Ascending aorta (tissue), 2 donors: ENCODE measurements at regions not wholly inside any gene's neighbourhood (a gene's known extent, or its start where the extent isn't known, plus 50 kb on each side); places are given as distances from the start of the nearest gene placed in this dataset.

Source experiments
- DNase-seq, 2 donors: peaks; one replicate each; pipeline ENCODE4 v3.0.0-alpha.2; 2019; ENCODE audit warnings: low spot score in 2 of 2
- H3K27ac ChIP-seq, 2 donors: fragments of 200-600 bp; sonication (generic); one replicate each; pipeline ENCODE4 v1.5.1; 2016 to 2017; ENCODE audit warnings: mild to moderate bottlenecking in 1 of 2
- H3K27me3 ChIP-seq: fragments of 200-600 bp; sonication (generic); one replicate; pipeline ENCODE4 v1.5.1; 2017
- H3K36me3 ChIP-seq, 2 donors: fragments of 200-600 bp; sonication (generic); one replicate each; pipeline ENCODE4 v1.5.1; 2016
- H3K4me1 ChIP-seq, 2 donors: fragments of 200-600 bp; sonication (generic); one replicate each; pipeline ENCODE4 v1.5.1; 2016 to 2017; ENCODE audit warnings: mild to moderate bottlenecking in 1 of 2
- H3K4me3 ChIP-seq, 2 donors: fragments of 200-600 bp; sonication (generic); one replicate each; pipeline ENCODE4 v1.5.1; 2016 to 2017; ENCODE audit warnings: mild to moderate bottlenecking in 1 of 2
- H3K9me3 ChIP-seq, 2 donors: fragments of 200-600 bp; sonication (generic); one replicate each; pipeline ENCODE4 v1.5.1; 2016
- intact Hi-C: fragments of 100-400 bp; cut with DNase I; formaldehyde crosslinking; loops from one replicate; pipeline ENCODE4 v1.15.1; 2023
- TF ChIP-seq, protein P1 (sequence below), 3 experiments: fragments of 200-600 bp in 2 of 3; fragments of 450-650 bp in 1 of 3; sonication (generic) in 2 of 3; IDR thresholded peaks; one replicate each; pipeline ENCODE4 v1.5.1; 2016 to 2019; ENCODE audit warnings: antibody characterized with exemption in 3 of 3, mild to moderate bottlenecking in 1 of 3, moderate library complexity in 1 of 3

DNA sequence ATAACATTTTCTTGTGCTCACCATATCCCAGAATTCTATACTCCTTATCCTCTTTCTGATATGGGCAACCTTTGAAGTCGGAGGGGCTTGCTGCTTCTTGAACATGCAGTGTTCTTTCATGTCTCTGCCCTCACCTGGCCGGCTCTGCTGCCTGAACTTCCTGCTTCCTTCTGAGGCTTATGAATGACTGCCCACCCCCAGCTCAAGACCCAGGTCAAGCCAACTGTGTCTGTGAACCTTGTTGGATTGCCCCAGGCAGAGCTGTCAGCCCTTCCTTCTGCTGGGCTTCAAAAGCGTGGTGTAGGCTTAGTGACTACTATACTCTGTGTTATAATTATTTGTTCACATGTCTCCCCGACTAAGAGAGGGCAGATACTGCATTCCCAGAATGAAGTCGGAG lies 506.5 kb downstream of the HS3ST4 start:
- intact Hi-C loops, result no loop called here
- H3K27ac ChIP-seq, result no peak overlapping the region
- DNase-seq, result no peak
- H3K9me3 ChIP-seq, result no peaks in the 10 kb centered on the region
- no peaks in the 10 kb centered on the region for H3K4me1 ChIP-seq
- no peaks in the 10 kb centered on the region for H3K27me3 ChIP-seq
- TF ChIP-seq, protein P1, sequence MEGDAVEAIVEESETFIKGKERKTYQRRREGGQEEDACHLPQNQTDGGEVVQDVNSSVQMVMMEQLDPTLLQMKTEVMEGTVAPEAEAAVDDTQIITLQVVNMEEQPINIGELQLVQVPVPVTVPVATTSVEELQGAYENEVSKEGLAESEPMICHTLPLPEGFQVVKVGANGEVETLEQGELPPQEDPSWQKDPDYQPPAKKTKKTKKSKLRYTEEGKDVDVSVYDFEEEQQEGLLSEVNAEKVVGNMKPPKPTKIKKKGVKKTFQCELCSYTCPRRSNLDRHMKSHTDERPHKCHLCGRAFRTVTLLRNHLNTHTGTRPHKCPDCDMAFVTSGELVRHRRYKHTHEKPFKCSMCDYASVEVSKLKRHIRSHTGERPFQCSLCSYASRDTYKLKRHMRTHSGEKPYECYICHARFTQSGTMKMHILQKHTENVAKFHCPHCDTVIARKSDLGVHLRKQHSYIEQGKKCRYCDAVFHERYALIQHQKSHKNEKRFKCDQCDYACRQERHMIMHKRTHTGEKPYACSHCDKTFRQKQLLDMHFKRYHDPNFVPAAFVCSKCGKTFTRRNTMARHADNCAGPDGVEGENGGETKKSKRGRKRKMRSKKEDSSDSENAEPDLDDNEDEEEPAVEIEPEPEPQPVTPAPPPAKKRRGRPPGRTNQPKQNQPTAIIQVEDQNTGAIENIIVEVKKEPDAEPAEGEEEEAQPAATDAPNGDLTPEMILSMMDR (IDR thresholded peaks at IDR 0.05), result no peak
- H3K4me3 ChIP-seq, result no peak overlapping the region
- H3K36me3 ChIP-seq, result no peaks in the 10 kb centered on the region

DNA sequence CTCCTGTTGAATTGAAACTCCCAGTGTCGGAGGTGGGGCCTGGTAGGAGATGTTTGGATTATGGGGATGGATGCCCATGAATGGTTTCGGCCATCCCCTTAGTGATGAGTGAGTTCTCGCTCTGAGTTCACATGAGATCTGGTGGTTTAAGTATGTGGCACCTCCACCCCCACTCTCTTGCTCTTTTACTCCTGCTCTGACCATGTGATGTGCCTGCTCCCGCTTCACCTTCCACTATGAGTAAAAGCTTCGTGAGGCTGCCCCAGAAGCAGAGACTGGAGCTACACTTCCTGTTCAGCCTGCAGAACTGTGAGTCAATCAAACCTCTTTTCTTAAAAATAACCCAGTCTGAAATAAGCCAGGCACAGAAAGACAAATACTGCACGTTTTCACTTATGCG lies 512.4 kb downstream of the HS3ST4 start:
- TF ChIP-seq, protein P1 (IDR thresholded peaks at IDR 0.05), result no peak
- H3K36me3 ChIP-seq, result no peaks in the 10 kb centered on the region
- intact Hi-C loops, result no loop called here
- H3K4me3 ChIP-seq, result no peak overlapping the region
- no peak for DNase-seq
- no peaks in the 10 kb centered on the region for H3K27me3 ChIP-seq
- no peaks in the 10 kb centered on the region for H3K4me1 ChIP-seq
- H3K9me3 ChIP-seq, result peaks cover 0 to 7% of the 10 kb centered on the region in 2 donors
- no peak overlapping the region for H3K27ac ChIP-seq

DNA sequence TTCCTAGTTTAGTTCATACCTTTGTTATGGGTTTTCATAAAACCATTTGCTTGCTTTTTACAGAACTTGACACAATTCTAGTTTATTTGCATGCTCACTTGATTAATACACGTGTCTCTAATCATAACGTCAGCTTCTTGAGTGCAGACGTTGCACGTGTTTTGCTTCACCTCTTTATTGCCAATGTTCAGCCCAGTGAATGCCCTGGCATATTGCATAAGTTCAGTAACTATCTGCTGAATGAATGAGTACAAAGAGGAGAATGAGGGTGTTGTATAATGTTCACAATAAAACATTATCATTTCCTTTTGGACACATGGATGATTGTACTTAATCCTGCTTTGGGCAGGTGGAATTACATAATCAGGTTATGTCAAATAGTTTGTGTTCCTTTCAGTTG lies 519.8 kb downstream of the HS3ST4 start:
- no peak for DNase-seq
- intact Hi-C loops, result no loop called here
- TF ChIP-seq, protein P1 (IDR thresholded peaks at IDR 0.05), result no peak

GRCh38 chr16:26212599-26212998 lies 520.8 kb downstream of the HS3ST4 start:
- DNase-seq, result no peak
- Histone ChIP-seq H3K36me3 (no peaks in the 10 kb centered on the region), H3K4me3 (no peak overlapping the region), H3K9me3 (peaks cover 0 to 7% of the 10 kb centered on the region in 2 donors), H3K27ac (no peak overlapping the region), H3K4me1 (no peaks in the 10 kb centered on the region), H3K27me3 (no peaks in the 10 kb centered on the region)
- TF ChIP-seq, protein P1 (IDR thresholded peaks at IDR 0.05), result no peak
- intact Hi-C loops, result no loop called here

More for the DNA sequence above, 519.8 kb downstream of the HS3ST4 start:
- Histone ChIP-seq H3K9me3 (peaks cover 0 to 7% of the 10 kb centered on the region in 2 donors), H3K27ac (no peak overlapping the region), H3K27me3 (no peaks in the 10 kb centered on the region), H3K4me3 (no peak overlapping the region), H3K4me1 (no peaks in the 10 kb centered on the region), H3K36me3 (no peaks in the 10 kb centered on the region)

DNA sequence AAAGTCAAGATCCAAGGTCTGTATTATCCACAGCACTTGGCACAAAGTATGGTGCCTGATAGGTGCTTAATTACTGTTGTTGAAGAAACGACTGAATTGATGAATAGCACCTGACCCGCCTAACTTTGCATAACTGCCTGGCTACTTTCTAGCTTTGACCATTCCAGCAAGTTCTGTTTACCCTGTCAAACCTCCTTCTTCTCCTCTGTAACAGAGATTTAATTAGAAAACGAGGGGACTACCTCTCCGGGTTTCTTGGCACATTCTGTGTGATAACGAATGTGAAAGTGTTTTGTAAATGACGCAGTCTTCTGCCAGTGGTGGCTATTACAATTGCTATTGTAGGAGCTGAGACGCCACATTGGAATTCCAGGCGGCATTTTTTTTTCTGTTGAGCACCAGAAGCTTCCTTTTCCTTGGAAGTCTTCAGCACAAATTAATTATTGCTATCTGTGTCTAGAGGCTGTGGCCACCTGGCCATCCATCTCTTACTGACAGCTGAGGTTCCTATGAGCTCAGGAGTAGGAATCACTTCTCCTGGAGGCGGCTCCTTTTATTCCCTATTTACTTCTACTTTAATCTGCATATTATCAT lies 522.9 kb downstream of the HS3ST4 start:
- Histone ChIP-seq H3K4me3 (no peak overlapping the region), H3K9me3 (no peaks in the 10 kb centered on the region), H3K27me3 (no peaks in the 10 kb centered on the region), H3K27ac (no peak overlapping the region), H3K4me1 (no peaks in the 10 kb centered on the region), H3K36me3 (no peaks in the 10 kb centered on the region)
- intact Hi-C loops, result no loop called here
- no peak for DNase-seq
- TF ChIP-seq, protein P1 (IDR thresholded peaks at IDR 0.05), result no peak

DNA sequence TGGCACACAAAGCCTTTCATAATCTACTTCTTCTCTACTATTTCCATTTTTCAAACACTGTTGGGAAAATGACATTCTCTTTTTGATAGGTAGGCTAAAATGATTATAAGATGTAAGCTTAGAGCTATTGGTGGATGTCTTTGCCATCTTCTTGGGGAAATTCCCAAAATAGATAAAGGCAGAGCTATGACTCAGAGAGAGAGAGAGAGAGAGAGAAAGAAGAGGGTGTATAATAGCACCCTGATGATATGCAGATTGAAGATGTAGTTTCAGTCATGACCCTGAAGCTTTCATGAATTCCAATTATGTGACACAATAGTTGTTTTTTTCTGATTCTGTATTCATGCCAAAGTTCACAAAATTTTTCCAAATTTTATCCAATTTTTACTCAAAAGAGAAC lies 529.1 kb downstream of the HS3ST4 start:
- Histone ChIP-seq H3K27ac (no peak overlapping the region), H3K4me1 (no peaks in the 10 kb centered on the region), H3K36me3 (no peaks in the 10 kb centered on the region), H3K27me3 (no peaks in the 10 kb centered on the region), H3K9me3 (no peaks in the 10 kb centered on the region), H3K4me3 (no peak overlapping the region)
- intact Hi-C loops, result no loop called here
- TF ChIP-seq, protein P1 (IDR thresholded peaks at IDR 0.05), result no peak
- no peak for DNase-seq
